Urothelium cell line (cell line): ENCODE measurements at regions not wholly inside any gene's neighbourhood (a gene's known extent, or its start where the extent isn't known, plus 50 kb on each side); places are given as distances from the start of the nearest gene placed in this dataset.

Experiments used
- DNase-seq: peaks from one replicate; pipeline ENCODE4 v3.0.0; 2011; ENCODE audit warnings: low spot score, mixed read lengths
- FAIRE-seq: peaks from 2 replicates; lab custom pipeline; 2011; peaks lifted over from hg19 to GRCh38; lab: Jason Lieb, UNC

DNA sequence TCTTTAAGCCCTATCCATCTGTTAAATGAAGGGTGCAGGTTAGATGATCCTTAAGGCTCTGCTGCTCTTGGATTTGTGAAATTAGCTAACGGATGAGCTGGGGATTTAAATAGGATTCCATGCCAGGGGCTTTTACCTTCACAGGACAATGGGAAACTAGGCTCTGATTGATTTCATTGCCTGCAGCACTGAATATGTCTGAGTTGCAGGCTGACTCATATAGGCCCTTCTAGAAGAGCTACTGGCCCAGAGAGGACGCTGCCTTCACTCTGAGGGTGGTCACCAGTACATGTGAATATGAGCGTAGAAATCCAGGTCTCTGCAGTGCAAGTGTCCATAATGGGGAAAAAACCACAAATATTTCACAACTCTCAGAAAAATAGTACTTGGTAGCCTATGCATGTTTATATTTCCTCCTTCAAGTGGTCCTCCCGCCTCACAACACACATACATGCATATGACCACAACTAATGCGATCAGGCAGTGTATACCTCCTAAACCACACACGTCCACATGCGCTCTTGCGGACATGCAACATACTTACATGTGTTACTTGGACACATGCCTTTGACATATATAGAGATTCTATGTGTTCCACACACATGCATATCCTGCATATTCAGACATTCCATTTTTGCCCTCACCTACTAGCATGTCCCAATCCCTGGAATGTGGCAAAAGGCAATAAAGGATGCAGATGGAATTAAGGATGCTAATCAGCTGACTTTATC lies 233.8 kb upstream of the JUN start:
- FAIRE-seq (peak; percentile 35), DNase-seq (no peak)

DNA sequence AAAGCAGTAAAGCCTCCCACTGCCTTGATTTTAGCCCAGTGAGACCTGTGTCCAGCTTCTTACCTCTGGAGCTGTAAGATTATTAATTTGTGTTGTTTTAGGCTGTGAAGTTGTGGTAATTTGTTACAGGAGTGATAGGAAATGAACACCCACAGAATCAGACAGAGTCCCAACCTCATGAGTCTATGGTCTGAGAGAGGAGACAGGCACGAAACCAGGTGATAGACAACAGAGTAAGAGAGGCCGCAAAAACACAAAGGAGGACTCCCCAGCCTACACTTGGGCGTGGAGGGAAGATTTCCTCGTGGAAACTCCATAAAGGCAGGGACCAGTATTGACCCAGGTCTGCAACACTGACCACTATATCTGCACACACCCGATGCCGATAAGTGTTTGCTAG lies 234.6 kb upstream of the JUN start:
- no peak for FAIRE-seq
- no peak for DNase-seq

DNA sequence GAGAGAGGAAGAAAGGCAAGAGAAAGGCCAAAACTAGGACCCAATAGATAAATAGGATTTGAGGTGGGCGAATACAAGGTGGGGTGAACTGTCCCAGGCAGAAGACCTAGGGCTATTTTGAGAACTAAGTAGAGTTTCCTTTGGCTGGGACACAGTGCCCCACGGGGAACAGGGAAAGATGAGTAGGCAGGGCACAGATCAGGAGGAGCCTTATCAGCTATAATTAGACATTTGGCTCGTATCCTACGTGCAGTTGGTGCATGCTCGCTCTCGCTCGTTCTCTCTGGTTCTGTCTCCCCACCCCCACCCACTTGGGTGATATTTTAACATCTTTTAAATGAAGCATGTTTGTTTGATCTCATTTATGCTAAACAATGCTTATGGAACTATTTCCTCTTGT lies 235.0 kb upstream of the JUN start:
- DNase-seq, result no peak
- no peak for FAIRE-seq

DNA sequence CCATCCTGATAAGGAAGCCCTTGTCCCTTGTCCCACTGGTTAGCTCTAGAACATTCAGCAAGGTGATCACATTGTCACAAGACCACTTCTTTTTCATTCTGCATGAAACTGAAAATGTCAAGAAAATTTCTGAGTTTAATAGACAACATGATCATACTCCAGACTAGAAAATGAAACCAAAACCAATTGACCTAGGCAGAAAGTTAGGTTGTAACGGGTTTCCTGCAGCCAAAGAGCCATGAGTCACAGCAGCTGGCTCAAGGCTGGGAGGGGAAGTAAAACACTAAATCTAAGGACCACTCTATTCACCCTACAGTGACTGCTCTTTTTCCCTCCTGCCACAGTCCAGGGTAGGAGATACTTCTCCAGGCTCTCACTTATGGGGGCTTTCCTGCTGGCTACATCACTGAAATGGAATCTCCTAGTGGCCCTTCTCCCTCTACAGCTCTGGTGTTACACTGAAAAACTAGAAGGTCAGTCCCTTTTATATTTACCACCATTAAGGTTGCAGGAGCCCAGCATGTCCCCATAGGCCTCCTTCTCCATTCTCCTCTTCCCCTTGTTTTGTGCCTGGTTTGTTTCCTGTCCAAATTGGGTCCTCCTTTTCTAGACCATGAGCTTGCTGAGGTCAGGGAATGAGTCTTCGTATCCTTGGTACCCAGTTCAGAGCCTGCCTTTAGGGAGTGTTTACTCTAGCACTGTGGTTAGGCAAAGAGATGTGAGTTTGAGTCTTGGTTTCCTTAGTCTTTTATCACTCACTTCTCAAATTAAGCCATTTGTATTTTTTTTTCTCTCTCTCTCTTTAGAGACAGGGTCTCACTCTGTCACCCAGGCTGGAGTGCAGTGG lies 236.5 kb upstream of the JUN start:
- DNase-seq (peak; percentile 75), FAIRE-seq (no peak)

DNA sequence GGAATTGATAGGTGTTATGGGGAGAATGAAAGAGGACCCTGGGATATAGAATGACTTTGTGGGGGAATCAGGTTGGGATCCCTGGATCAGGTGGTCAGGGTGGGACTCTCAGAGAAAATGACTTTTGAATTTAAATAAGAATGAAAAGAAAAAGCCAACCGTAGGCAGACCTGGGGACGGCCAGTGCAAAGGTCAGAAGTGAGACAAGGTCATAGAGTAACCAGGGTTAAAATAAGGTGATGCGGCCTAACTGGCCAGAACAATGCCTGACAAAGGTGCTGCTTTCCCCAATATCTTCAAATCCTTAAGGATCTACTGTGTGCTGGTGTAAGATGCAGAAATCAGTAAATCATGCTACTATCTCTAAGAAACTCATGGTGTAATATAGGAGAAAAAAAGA lies 238.4 kb upstream of the JUN start:
- DNase-seq, result no peak
- FAIRE-seq, result no peak

DNA sequence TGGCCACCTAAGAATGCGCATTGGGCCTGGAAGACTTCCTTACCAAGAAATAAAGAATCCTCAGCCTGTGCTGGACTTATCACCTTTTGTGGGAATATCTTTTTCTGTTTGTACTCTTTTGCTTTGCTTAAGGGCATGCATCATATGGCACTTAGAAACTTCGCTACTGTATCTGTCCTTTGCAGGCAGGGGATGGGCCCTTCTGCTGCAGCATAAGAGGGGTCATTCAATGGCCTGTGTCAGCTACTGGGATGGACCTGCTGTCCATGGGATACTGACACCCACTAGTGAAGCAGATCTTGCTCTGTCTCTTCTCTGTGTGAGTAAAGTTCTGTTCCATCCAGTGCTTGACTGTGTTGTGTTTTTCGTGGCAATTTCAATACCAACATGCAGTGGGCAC lies 239.0 kb upstream of the JUN start:
- no peak for DNase-seq
- FAIRE-seq, result no peak

DNA sequence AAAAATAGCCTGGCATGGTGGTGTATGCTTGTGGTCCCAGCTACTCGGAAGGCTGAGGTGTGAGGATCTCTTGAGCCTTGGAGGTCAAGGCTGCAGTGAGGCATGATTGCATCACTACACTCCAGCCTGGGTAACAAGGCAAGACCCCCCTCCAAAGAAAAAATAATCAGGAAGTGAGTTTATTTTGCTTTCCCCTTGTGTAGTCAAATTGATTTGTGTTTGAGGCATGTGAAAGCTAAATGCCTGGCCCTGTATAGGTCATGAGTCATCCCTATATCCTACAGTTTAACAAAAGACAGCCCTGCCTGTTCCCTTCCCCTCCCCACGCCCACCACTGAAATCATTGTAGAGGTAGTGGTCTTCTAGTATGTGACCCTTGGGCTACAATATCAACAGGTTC lies 241.4 kb upstream of the JUN start:
- no peak for DNase-seq
- FAIRE-seq, result no peak

DNA sequence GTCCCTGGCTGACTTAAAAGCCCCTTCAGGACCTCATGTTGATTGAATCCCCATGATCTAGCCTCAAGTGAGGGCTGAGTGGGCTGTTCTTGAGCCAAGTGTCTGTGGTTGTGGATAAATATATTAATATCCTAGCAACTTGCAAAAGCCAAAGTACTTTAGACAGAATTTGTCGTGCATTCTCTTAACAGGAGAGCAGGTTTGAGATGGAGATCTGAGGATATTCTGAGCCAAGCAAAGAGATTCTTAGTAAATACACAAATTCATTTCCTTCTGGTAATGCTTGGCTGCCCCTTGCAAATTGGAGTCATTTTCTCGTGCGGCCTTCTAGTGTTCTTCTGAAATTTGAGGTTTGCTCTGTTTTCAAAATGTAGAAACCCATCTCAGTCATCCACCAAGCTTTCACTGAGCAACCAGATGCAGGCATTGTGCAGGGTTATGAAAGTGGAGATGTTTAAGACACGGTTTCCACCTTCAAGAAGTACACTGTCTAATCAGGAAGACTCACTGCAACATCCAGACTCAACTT lies 242.1 kb upstream of the JUN start:
- FAIRE-seq, result no peak
- no peak for DNase-seq

DNA sequence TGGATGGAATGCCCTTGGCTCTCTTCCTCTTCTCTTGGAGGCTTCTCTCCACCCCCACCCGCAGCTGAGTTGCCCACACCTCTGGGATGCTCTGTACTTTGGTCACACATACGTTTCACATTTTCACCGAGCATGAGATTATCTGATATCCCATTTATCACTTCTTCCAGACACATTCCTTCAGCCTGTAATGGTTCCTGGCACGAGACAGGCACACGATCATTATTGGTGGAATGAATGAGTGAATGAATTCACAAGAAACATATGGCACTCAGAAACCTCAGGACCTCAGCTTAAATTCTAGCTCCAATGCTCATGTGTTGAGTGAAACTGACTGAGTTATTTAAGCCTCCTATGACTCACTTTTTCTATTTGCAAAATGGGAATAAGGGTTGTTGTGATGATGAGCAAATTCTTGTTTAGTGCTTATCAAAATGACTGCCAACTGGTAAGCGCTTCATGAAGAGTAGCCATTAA lies 242.7 kb upstream of the JUN start:
- FAIRE-seq, result no peak

DNA sequence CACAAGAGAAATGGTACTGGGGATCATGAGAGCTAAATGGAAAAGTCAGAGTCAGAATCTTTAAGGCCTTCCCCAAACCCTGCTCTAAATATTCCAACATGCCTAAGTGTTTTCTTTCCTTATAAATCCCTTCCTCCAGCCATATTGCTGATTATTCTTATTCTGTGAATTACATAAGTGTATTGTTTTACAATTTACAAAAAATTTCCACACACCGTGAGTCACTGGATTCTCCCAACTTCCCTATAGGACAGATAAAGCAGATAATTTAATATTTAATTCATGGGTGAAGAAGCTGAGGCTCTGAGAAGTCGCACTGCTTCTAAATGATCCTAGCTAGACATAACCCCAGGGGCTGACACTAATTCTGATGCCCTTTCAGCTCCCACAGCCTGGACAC lies 243.3 kb upstream of the JUN start:
- no peak for DNase-seq

More for the DNA sequence above, 242.7 kb upstream of the JUN start:
- DNase-seq, result no peak

DNA sequence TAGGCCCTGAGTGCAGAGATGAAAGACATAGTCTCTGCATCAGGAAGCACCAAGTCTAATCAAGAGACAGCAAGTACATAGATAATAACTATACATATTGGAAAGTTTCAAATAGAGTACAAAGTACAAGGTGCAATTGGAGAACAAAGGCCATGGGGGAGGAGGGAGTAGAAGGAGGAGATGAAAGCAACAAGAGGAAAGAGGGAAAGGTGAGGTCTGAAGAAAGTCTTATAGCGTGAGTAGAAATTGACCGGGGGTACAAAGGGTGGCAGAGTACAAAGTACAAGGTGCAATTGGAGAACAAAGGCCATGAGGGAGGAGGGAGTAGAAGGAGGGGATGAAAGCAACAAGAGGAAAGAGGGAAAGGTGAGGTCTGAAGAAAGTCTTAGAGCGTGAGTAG lies 244.2 kb upstream of the JUN start:
- FAIRE-seq, result no peak
- no peak for DNase-seq

More for the DNA sequence above, 243.3 kb upstream of the JUN start:
- FAIRE-seq, result no peak

DNA sequence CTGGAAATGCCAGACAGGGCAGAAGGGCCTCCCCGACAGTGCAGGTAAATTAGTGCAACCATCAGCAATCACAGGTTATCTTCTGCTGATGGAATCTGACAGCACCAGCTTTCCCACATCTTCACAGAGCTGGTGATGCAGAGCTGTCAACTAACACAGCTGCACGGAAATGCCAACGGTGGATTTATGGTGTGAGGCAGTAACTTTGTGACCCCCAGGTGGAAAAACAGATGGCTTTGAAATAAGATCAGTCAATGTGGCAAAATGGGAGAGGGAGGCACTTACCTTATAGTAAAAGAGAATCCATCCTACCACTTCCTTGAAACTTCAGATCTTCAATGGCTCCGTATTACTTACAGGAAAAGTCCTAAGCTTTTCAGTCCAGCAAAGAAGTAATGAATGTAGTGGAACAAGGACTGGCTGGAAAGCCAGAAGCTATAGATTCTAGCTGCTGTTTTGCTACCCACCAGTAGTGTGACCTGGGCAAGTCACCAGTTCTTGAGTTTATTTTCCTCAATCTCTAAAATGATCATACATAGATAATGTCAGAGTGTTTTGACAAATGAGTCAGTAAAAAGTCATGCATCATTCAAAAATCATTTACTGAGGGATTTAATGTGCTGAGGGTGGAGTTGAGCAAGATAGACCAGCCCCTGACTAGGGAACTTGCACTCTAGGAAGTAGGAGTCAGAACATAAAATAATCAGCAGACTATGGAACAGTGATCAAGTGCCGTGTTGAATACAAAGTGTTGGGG lies 245.7 kb upstream of the JUN start:
- FAIRE-seq (no peak), DNase-seq (no peak)

DNA sequence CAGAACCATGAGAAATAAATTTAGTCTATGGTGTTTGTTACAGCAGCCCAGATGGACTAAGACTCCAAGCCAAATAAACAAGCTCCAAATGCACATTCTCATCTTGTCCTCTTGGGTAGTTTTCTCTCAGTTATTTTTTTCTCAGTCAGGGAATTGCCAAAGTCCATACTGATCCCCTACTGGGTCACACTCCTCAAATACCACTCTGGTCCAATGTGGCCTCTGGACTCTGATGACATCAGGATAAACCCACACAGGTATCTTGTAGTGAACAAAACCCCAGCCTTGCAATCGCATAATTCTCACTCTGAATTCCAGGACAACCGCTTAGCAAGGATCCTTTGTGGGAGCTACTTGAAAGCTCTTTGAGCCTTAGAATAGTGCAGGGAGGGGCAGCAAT lies 248.4 kb upstream of the JUN start:
- no peak for DNase-seq
- FAIRE-seq, result no peak

DNA sequence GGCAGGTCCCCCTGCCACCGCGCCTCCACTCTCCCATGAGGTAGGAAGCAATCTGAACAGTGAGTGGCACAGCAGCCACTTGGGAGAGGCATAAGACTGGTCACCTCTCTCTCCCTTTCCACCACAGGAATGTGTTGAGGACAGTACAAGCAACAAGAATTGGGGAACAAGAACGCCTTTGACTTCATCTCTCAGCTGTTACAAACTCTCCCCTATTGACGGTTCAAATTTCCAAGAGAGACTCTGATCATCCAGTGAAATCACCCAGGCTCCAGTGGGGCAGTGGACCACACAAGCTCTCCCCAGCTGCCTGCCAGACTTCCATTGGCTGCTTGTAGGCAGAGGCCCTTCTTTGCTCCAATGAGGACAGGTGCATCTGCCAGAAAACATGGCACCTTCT lies 249.9 kb upstream of the JUN start:
- FAIRE-seq (no peak), DNase-seq (no peak)

DNA sequence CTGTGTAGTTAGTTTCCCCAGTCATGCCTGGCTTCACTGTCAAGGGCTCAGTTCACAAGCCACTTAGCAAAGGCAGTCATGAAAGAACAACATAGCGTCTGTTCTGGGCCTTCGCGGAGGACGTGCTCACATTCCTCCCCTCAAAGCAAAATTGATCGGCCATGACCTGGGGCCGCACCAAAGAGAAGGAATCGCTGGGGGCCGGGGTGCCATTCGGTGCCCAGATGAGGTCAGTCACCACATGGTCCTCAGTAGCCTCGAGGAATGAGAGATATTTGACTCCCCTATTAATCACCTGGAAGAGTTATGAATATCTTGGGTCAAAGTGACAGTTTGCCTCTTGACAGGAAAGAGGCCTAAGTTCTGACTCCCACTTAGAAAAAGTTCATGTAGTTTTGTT lies 251.1 kb upstream of the JUN start:
- FAIRE-seq, result no peak
- DNase-seq, result no peak

DNA sequence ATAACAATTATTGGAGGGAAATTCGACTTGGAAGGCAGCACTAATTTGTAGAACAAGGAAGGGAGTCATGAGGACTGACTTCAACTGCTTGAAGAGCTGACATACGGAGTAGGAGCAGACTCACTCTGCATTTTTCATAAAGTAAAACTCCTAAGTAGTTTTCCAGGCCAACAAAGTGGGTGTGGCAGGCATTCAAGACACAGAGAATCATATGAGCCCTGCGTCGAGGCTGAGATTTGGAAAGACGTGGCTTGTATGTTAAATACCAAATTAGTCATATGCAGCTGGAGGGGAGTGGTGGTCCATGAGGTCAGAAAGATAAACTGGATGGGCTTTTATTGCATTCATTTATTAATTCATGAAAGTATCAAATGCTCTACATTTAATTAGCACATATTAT lies 255.7 kb upstream of the JUN start:
- DNase-seq (no peak), FAIRE-seq (no peak)

DNA sequence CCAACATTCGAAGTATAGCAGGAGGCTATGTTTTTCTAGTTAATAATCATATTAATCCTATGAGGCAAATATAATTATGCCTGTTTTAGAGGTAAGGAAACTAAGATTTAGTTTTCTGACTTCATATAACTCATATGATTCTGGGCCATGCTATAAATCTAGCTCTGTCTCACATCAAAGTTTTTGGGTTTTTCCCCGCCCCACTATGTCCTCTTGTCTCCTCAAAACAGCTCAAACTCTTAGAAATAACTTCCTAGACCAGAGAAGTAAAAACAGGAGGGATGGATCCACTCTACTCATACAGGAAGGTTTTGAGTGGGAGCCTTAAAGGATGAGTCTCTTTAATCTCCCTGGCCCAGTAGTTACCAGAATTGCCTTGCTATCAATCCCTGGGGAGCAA lies 256.4 kb upstream of the FGGY start:
- no peak for DNase-seq
- no peak for FAIRE-seq

DNA sequence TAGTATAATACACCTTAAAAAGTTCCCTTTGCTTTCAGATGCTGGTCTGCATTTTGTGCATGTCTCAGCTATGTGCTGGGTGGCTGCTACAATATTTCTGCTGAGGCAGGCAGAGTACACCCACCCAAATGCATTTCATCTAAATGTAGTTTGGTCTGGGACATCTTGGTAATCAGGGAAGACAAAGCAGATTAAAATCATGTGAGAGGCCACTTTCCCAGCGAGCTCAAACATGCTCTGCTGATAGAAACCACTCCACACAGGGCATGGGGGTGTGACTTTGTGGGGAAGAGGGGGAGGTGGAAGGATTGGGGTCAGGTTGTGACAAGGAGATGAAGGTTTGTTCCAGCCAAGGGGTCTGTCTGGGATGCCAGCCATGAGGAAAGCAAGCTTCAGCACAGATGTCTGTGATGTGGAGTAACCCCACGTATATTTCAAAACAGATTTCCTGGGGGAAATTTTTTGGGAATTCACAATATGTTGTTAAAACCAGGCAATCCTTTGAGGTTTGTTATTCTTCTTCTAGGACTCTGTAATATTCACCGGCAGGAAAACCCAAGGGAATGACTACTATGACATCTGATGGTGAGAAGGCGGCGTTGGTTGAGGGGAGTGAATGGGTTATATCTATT lies 255.1 kb upstream of the FGGY start:
- FAIRE-seq (no peak), DNase-seq (no peak)

DNA sequence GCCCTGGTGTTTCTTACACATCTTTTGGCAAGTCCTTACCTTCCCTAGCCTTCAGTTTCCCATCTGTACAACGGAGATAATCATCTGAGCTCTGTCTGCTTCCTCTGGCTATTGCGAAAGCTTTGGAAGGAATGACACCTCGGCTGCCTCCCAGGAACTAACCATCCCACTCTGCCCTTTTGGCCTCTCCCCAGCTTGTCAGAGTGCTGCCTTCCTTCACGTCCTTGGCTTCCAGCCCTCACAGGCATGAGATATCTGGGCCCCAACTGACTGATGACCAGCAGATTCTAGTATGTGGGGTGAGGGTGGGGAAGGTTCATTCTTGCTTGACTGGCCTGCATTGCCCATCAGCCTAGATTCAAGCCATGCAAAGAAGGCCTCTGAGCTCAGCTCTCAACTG lies 253.1 kb upstream of the FGGY start:
- no peak for DNase-seq
- FAIRE-seq, result no peak

DNA sequence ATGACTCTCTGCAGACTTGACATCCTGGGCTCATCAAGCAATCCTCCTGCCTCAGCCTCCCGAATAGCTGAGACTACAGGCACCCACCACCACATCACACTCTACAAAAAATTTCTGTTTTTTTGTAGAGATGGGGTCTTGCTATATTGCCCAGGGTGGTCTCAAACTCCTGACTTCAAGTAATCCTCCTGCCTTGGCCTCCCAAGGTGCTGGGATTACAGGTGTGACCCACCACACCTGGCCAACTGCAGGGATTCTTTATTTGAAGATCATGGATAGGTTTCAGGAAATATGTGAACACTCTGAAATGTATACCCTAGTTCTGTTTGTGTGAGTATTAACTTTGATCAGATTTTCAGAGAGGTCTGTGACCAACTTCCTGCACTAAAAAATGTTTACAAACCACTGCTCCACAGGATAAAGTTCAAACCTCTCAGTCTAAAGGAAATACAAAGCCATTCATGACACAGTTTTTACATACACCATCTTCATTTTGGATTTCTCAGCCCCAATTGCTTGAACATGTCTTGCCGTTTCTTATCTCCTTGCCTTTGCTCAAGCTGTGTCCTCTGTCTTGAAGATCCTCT lies 252.3 kb upstream of the FGGY start:
- DNase-seq, result no peak
- no peak for FAIRE-seq
